Muscle layer of colon (tissue), 2 donors: ENCODE measurements at regions not wholly inside any gene's neighbourhood (a gene's known extent, or its start where the extent isn't known, plus 50 kb on each side); places are given as distances from the start of the nearest gene placed in this dataset.

Source experiments
- H3K27ac ChIP-seq: one replicate; pipeline ENCODE4 v1.7.0; 2013; ENCODE audit warnings: low read depth, mild to moderate bottlenecking, low read length, moderate library complexity
- H3K27me3 ChIP-seq, 2 donors: one replicate each; pipeline ENCODE4 v1.7.0; 2013; ENCODE audit warnings: low read length in 2 of 2, mild to moderate bottlenecking in 2 of 2; ENCODE audit not compliant: insufficient read depth in 2 of 2, control insufficient read depth in 1 of 2
- H3K36me3 ChIP-seq: one replicate; pipeline ENCODE4 v1.7.0; 2013; ENCODE audit warnings: mild to moderate bottlenecking, low read length; ENCODE audit not compliant: insufficient read depth
- H3K4me1 ChIP-seq: one replicate; pipeline ENCODE4 v1.7.0; 2013; ENCODE audit warnings: mild to moderate bottlenecking, low read length; ENCODE audit not compliant: insufficient read depth
- H3K4me3 ChIP-seq, 2 donors: one replicate each; pipeline ENCODE4 v1.7.0; 2013; ENCODE audit warnings: low read length in 2 of 2, low read depth in 1 of 2, mild to moderate bottlenecking in 1 of 2, moderate library complexity in 1 of 2
- H3K9ac ChIP-seq: one replicate; pipeline ENCODE4 v1.7.0; 2013; ENCODE audit warnings: low read length
- H3K9me3 ChIP-seq: one replicate; pipeline ENCODE4 v1.7.0; 2013; ENCODE audit warnings: mild to moderate bottlenecking, low read length
- donor health status: abdominal sarcoma.
- donor health status: Adenocarcinoma of cecum.

- Histone ChIP-seq H3K9me3 (no peaks in the 10 kb centered on the region), H3K4me3 (no peak overlapping the region), H3K27ac (no peak overlapping the region), H3K27me3 (no peaks in the 10 kb centered on the region), H3K9ac (no peak overlapping the region), H3K4me1 (no peaks in the 10 kb centered on the region), H3K36me3 (no peaks in the 10 kb centered on the region)
These were observed 203.9 kb upstream of the NEBL start for GRCh38 chr10:21100871-21101514.

GRCh38 chr10:21100190-21100589 lies 203.1 kb upstream of the NEBL start:
- no peaks in the 10 kb centered on the region for H3K36me3 ChIP-seq
- no peaks in the 10 kb centered on the region for H3K9me3 ChIP-seq
- no peaks in the 10 kb centered on the region for H3K4me1 ChIP-seq
- no peak overlapping the region for H3K27ac ChIP-seq
- no peaks in the 10 kb centered on the region for H3K27me3 ChIP-seq
- no peak overlapping the region for H3K4me3 ChIP-seq
- H3K9ac ChIP-seq = no peak overlapping the region

DNA sequence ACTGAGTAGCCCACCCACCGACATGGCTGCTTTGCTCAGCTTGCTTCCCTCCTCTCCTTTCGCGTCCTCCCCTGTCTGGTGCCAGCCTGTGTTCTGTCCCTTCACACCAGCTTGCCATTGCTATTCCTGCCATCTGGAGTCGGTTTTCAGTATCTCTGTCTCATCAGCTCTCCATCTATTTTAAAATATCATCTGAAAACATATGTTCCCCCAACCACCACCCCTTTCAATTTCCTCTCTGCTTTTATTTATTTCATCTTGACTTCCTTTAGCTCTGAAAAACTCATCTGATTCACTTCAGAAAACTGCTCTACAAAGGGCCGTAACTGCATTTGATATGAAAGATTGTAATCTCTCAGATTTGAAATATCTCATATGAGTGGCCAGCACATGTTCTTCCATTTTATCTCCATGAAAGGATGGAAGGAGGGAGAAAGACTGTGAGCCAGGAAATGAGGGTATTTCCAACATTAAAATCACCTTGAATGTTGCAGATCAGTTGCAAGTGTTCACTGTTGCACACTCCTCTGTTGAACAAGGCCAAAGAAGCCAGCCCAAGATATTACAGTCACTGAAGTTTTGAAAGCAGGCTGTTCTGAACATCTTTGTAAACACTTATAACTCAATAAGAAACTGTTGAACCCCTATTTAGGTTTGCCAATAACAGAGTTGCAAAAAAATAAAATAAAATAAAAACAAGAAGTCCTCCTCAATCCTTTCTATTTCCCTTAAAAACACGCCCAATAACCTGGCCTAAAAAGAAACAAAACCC lies 202.4 kb upstream of the NEBL start:
- no peaks in the 10 kb centered on the region for H3K9me3 ChIP-seq
- H3K27me3 ChIP-seq = no peaks in the 10 kb centered on the region
- H3K27ac ChIP-seq = no peak overlapping the region
- no peaks in the 10 kb centered on the region for H3K36me3 ChIP-seq
- no peaks in the 10 kb centered on the region for H3K4me1 ChIP-seq
- no peak overlapping the region for H3K9ac ChIP-seq
- no peak overlapping the region for H3K4me3 ChIP-seq

DNA sequence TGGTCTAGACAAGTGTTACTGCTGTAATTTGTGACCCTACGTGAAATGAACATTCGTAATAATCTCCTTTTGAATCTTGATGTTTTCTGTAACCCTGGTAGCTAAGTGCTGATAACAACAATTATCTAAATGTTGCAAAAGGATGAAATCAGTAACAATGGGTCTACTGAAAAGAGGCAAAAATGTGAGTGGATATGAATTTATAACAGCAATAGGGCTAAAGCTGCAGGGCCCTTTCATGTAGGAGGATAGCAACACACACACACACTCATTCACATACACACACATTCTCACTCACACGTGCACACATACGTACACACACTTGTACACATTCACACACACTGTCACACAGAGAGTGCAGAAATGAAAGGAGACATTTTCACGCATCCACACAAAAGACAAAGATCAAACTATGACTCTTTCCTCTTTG lies 200.8 kb upstream of the NEBL start:
- Histone ChIP-seq H3K9me3 (no peaks in the 10 kb centered on the region), H3K27me3 (no peaks in the 10 kb centered on the region), H3K27ac (no peak overlapping the region), H3K36me3 (no peaks in the 10 kb centered on the region), H3K9ac (no peak overlapping the region), H3K4me3 (no peak overlapping the region), H3K4me1 (no peaks in the 10 kb centered on the region)

DNA sequence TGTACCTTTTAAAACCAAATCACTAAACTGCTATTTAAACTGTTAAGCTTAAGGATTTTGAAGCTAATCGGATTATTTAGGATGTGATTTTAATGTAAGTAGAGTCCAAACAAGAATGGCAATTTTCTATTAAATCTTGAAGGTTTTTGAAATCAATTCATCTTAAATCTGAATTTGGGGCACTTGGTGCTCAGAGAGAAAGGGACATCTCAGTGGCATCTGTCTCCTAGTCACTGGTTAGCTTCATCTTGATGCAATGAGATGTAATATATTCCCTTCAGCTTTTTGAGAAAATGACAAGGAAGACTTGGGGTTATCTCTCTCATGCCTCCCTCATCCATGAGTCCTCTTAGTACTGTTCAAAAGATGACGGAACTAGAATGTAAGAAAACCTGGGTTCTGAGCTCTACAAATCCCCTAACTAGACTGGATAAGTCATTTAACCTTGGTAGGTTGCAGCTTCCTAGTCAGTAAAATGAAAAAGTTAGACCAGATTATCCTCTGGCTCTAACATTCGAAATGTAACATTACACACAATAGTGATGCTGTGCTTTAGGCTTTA lies 198.5 kb upstream of the NEBL start:
- H3K4me1 ChIP-seq = no peaks in the 10 kb centered on the region
- H3K4me3 ChIP-seq = no peak overlapping the region
- H3K27me3 ChIP-seq = no peaks in the 10 kb centered on the region
- no peak overlapping the region for H3K27ac ChIP-seq
- H3K36me3 ChIP-seq = no peaks in the 10 kb centered on the region
- H3K9ac ChIP-seq = no peak overlapping the region
- H3K9me3 ChIP-seq = no peaks in the 10 kb centered on the region

- Histone ChIP-seq H3K4me1 (no peaks in the 10 kb centered on the region), H3K27ac (no peak overlapping the region), H3K9ac (no peak overlapping the region), H3K9me3 (no peaks in the 10 kb centered on the region), H3K27me3 (no peaks in the 10 kb centered on the region), H3K4me3 (no peak overlapping the region), H3K36me3 (no peaks in the 10 kb centered on the region)
These were observed 198.0 kb upstream of the NEBL start for GRCh38 chr10:21095073-21095472.

DNA sequence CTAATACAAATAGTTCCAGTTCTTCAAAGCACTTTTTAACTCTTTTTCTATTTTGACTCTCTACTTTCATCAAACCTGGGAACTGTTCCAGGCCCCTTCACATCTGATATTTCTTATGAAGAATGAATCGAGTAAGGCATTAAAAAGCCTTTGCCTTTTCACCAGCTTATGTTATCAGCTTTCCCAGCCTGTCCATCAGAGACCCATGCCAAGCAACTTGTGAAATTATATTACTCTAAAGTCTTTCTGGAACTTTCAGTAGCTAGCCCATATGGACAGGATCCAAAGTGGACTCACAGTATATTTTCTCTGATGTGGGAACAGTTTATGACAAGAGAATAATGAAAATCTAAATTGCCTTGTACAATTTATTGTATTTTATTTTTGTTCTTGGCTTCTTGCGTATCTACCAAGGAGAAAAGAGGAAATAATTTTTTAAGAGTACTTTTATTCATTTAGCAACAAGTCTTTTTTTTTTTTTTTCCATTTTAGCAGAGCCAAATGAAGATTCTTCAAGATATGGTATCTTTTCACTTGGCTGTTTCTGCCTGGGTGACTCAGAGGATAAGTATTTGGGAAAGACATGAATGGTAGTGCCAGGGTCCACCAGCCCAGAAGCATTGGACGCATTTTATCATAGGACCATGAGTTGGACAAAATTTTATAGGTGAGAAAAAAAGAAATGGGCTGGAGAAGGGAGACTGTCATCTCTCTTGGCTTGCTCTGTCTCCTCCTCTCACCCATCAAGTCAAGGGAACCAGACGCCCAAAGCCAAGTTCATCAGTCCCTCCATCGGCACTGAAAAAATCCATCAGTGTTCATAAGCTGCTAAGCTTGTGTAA lies 195.8 kb upstream of the NEBL start:
- no peak overlapping the region for H3K27ac ChIP-seq
- no peak overlapping the region for H3K4me3 ChIP-seq
- no peaks in the 10 kb centered on the region for H3K36me3 ChIP-seq
- H3K27me3 ChIP-seq = no peaks in the 10 kb centered on the region
- no peaks in the 10 kb centered on the region for H3K4me1 ChIP-seq
- no peaks in the 10 kb centered on the region for H3K9me3 ChIP-seq
- no peak overlapping the region for H3K9ac ChIP-seq

- no peaks in the 10 kb centered on the region for H3K36me3 ChIP-seq
- H3K4me3 ChIP-seq = no peak overlapping the region
- no peaks in the 10 kb centered on the region for H3K4me1 ChIP-seq
These were observed 193.5 kb upstream of the NEBL start for GRCh38 chr10:21090609-21091082.

DNA sequence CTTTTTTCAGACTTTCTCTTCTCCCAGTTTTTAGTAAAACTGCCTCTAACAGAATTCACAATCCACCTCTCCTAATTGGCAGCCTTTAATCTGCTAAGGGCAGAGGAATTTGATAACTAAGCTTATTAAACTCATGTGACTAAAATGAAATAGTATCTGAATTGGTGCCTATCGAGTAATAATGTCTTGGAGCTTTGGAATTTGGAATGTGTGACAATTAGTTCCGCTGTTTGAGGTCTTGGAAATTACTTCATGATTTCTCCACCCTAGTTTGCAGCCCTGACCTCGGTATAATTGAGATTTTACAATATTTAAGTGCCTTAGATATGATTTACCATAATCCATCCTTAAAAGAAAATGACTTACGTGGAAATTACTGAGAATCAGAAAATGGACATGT lies 190.4 kb upstream of the NEBL start:
- Histone ChIP-seq H3K27me3 (no peaks in the 10 kb centered on the region), H3K27ac (no peak overlapping the region), H3K36me3 (no peaks in the 10 kb centered on the region), H3K9ac (no peak overlapping the region), H3K4me1 (no peaks in the 10 kb centered on the region), H3K9me3 (no peaks in the 10 kb centered on the region), H3K4me3 (no peak overlapping the region)

More at GRCh38 chr10:21090609-21091082, 193.5 kb upstream of the NEBL start:
- Histone ChIP-seq H3K27me3 (no peaks in the 10 kb centered on the region), H3K27ac (no peak overlapping the region), H3K9me3 (no peaks in the 10 kb centered on the region), H3K9ac (no peak overlapping the region)

GRCh38 chr10:21084700-21085099 lies 187.6 kb upstream of the NEBL start:
- Histone ChIP-seq H3K9me3 (no peaks in the 10 kb centered on the region), H3K4me1 (no peaks in the 10 kb centered on the region), H3K9ac (no peak overlapping the region), H3K36me3 (no peaks in the 10 kb centered on the region), H3K4me3 (no peak overlapping the region), H3K27me3 (no peaks in the 10 kb centered on the region), H3K27ac (no peak overlapping the region)

DNA sequence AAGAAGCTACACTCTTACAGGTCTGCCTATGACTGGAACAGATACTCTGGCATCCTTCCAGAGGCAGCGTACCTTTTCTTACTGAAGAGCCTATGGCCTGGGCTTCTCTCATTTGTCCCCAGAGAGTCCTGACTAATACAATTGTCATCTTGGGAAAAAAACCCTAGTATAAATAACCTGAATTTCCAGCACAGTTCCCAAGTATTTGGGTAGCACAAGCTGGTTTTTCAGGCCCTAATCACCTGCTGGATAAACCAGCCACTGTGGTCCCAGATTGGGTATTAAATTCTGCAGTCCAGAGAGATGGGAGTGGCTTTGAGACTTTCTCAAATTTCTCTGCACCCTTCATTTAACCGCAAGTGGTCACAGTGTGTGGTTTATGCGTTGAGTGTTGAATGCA lies 186.8 kb upstream of the NEBL start:
- H3K36me3 ChIP-seq = no peaks in the 10 kb centered on the region
- no peak overlapping the region for H3K9ac ChIP-seq
- H3K4me1 ChIP-seq = no peaks in the 10 kb centered on the region
- no peak overlapping the region for H3K4me3 ChIP-seq
- no peaks in the 10 kb centered on the region for H3K27me3 ChIP-seq
- no peaks in the 10 kb centered on the region for H3K9me3 ChIP-seq
- H3K27ac ChIP-seq = no peak overlapping the region
